ENCODE measurements at regions not wholly inside any gene's neighbourhood (a gene's known extent, or its start where the extent isn't known, plus 50 kb on each side); places are given as distances from the start of the nearest gene placed in this dataset.
A peak's percentile ranks its signal among the peaks of the same experiment; 100 is the strongest.

DNA sequence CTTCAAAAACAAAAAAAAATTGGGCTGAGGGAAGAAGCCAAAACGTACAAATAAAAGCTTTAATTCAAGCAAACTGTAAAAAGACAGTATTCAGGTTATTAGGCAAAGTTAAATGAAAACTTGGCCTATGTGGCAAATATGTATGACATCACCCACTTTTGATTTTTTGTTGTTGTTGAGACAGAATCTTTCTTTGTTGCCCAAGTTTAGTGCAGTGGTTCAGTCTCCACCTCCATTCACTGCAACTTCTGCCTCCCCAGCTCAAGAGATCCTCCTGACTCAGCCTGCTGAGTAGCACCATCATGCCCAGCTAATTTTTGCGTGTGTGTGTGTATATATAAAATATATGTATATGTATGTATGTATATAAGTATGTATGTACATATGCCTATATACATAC lies 440.4 kb upstream of the NRXN1 start:
- H3K36me3 ChIP-seq (ENCODE audit: control insufficient read depth in 2 of 2, extremely low read depth in 1 of 2, insufficient read depth in 1 of 2, low read length in 1 of 2): no peaks in the 10 kb centered on the region
- DNase-seq: no peak
- peaks cover 12 to 27% (median 22%) of the 10 kb centered on the region in 3 donors for H3K9me3 Mint-ChIP-seq
- no peaks in the 10 kb centered on the region for H3K36me3 Mint-ChIP-seq
- H3K27ac Mint-ChIP-seq: no peak overlapping the region
- ChIA-PET CTCF (no interaction called here), POLR2A (no interaction called here)
- no peak for ATAC-seq (replicated peaks in 1 of 4)
- H3K9me3 ChIP-seq: no peaks in the 10 kb centered on the region
- no peaks in the 10 kb centered on the region for H3K27me3 ChIP-seq (replicated peaks in 1 of 2; ENCODE audit: control insufficient read depth in 2 of 2, extremely low read depth in 1 of 2, insufficient read depth in 2 of 2, low read length in 1 of 2)
- H3K27me3 Mint-ChIP-seq: no peaks in the 10 kb centered on the region
- H3K4me3 ChIP-seq (ENCODE audit: control insufficient read depth in 1 of 2, extremely low read depth in 1 of 2, low read length in 1 of 2): no peak overlapping the region
- WGBS (ENCODE audit: insufficient coverage): 38% methylated on average over 1 of the region's 2 CpGs
- H3K4me1 Mint-ChIP-seq: no peaks in the 10 kb centered on the region
- no peak overlapping the region for H3K4me3 Mint-ChIP-seq
- no peaks in the 10 kb centered on the region for H3K4me1 ChIP-seq (ENCODE audit: control insufficient read depth in 1 of 2, extremely low read depth in 1 of 2, insufficient read depth in 2 of 2, low read length in 2 of 2)
- H3K27ac ChIP-seq (ENCODE audit: low read length): no peak overlapping the region

DNA sequence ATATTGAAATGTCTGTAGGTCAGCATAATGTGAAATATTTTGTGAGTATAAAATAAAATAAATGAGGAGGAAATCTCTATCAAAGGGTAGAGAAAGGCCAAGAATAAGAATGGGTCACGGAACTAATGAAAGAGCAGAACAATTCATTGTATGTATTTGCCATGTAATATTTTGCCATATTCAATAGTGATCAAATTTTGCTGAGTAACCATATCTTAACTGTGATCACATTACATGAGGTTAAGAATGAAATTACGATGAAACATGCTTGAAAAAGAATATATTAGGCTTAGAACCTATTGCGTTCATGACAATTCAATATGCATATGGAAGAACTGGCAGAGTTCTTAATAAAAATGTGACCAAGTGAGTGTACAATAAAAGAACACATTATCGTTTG lies 437.2 kb upstream of the NRXN1 start:
- Mint-ChIP-seq H3K4me3 (no peak overlapping the region), H3K9me3 (peaks cover 8 to 21% (median 17%) of the 10 kb centered on the region in 3 donors), H3K4me1 (no peaks in the 10 kb centered on the region), H3K27me3 (no peaks in the 10 kb centered on the region), H3K27ac (no peak overlapping the region), H3K36me3 (no peaks in the 10 kb centered on the region)
- no peak for DNase-seq
- Histone ChIP-seq H3K36me3 (ENCODE audit: control insufficient read depth in 2 of 2, extremely low read depth in 1 of 2, insufficient read depth in 1 of 2, low read length in 1 of 2) (no peaks in the 10 kb centered on the region), H3K27ac (ENCODE audit: low read length) (no peak overlapping the region), H3K27me3 (replicated peaks in 1 of 2; ENCODE audit: control insufficient read depth in 2 of 2, extremely low read depth in 1 of 2, insufficient read depth in 2 of 2, low read length in 1 of 2) (no peaks in the 10 kb centered on the region), H3K4me1 (ENCODE audit: control insufficient read depth in 1 of 2, extremely low read depth in 1 of 2, insufficient read depth in 2 of 2, low read length in 2 of 2) (no peaks in the 10 kb centered on the region), H3K9me3 (no peaks in the 10 kb centered on the region), H3K4me3 (ENCODE audit: control insufficient read depth in 1 of 2, extremely low read depth in 1 of 2, low read length in 1 of 2) (no peak overlapping the region)
- no peak for ATAC-seq (replicated peaks in 1 of 4)
- ChIA-PET POLR2A (no interaction called here), CTCF (no interaction called here)
- WGBS (ENCODE audit: insufficient coverage): 100% methylated on average over 1 of the region's 4 CpGs

DNA sequence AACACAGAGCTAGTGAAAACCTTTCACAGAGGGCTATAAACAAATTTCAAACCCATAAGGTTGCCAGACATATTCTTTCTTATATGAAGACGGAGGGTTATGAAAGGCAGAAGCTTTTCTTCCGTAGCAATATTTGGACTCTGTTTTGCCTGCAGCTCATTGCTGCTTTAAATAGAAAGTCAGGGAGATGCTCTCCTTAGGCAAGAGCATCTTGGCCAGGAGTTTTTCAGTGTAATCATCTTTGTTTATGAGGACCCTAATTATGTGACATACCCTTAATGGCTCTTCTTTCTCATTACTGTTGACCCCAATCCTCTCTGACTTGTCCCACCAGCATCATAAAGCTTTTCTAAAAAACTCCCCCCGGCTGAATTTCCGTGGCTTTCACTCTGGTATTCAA lies 433.4 kb upstream of the NRXN1 start:
- Histone ChIP-seq H3K36me3 (ENCODE audit: control insufficient read depth in 2 of 2, extremely low read depth in 1 of 2, insufficient read depth in 1 of 2, low read length in 1 of 2) (no peaks in the 10 kb centered on the region), H3K27me3 (replicated peaks in 1 of 2; ENCODE audit: control insufficient read depth in 2 of 2, extremely low read depth in 1 of 2, insufficient read depth in 2 of 2, low read length in 1 of 2) (no peaks in the 10 kb centered on the region), H3K9me3 (no peaks in the 10 kb centered on the region), H3K4me3 (ENCODE audit: control insufficient read depth in 1 of 2, extremely low read depth in 1 of 2, low read length in 1 of 2) (no peak overlapping the region), H3K27ac (ENCODE audit: low read length) (no peak overlapping the region), H3K4me1 (ENCODE audit: control insufficient read depth in 1 of 2, extremely low read depth in 1 of 2, insufficient read depth in 2 of 2, low read length in 2 of 2) (no peaks in the 10 kb centered on the region)
- Mint-ChIP-seq H3K4me1 (no peaks in the 10 kb centered on the region), H3K4me3 (no peak overlapping the region), H3K9me3 (peaks cover 5 to 25% (median 6%) of the 10 kb centered on the region in 3 donors), H3K27ac (no peak overlapping the region), H3K27me3 (no peaks in the 10 kb centered on the region), H3K36me3 (no peaks in the 10 kb centered on the region)
- DNase-seq (no peak), ATAC-seq (replicated peaks in 1 of 4) (no peak)
- 100% methylated on average over 2 of the region's 4 CpGs for WGBS (ENCODE audit: insufficient coverage)
- ChIA-PET POLR2A (no interaction called here), CTCF (no interaction called here)

DNA sequence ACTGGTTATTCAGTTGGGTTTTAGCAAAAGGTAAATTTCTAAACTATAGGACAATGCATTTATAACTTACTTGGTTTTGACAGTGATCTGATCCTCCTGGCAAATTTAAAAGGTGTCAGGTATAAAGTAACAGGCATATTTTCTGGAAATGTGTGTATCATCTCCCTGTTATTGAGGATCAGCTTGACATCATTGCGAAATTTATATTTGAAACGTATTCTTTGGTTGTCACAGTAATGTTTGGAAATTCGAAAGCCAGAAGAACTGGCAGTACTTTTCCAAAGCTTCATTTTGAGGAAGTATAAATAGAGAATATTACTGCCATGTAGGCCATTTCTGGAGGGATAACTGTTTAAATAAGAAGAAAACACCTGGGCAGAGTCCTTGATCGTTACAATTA lies 422.2 kb upstream of the NRXN1 start:
- 86% methylated on average over 1 of the region's 4 CpGs for WGBS (ENCODE audit: insufficient coverage)
- DNase-seq (no peak), ATAC-seq (replicated peaks in 1 of 4) (no peak)
- Histone ChIP-seq H3K9me3 (no peaks in the 10 kb centered on the region), H3K4me1 (ENCODE audit: control insufficient read depth in 1 of 2, extremely low read depth in 1 of 2, insufficient read depth in 2 of 2, low read length in 2 of 2) (no peaks in the 10 kb centered on the region), H3K27me3 (replicated peaks in 1 of 2; ENCODE audit: control insufficient read depth in 2 of 2, extremely low read depth in 1 of 2, insufficient read depth in 2 of 2, low read length in 1 of 2) (no peaks in the 10 kb centered on the region), H3K4me3 (ENCODE audit: control insufficient read depth in 1 of 2, extremely low read depth in 1 of 2, low read length in 1 of 2) (no peak overlapping the region), H3K27ac (ENCODE audit: low read length) (no peak overlapping the region), H3K36me3 (ENCODE audit: control insufficient read depth in 2 of 2, extremely low read depth in 1 of 2, insufficient read depth in 1 of 2, low read length in 1 of 2) (no peaks in the 10 kb centered on the region)
- H3K9me3 Mint-ChIP-seq: peaks cover 6 to 28% (median 26%) of the 10 kb centered on the region in 3 donors
- no peaks in the 10 kb centered on the region for H3K36me3 Mint-ChIP-seq
- no peak overlapping the region for H3K27ac Mint-ChIP-seq
- no peak overlapping the region for H3K4me3 Mint-ChIP-seq
- no peaks in the 10 kb centered on the region for H3K27me3 Mint-ChIP-seq
- CTCF ChIA-PET: no interaction called here
- POLR2A ChIA-PET: no interaction called here
- H3K4me1 Mint-ChIP-seq: no peaks in the 10 kb centered on the region

DNA sequence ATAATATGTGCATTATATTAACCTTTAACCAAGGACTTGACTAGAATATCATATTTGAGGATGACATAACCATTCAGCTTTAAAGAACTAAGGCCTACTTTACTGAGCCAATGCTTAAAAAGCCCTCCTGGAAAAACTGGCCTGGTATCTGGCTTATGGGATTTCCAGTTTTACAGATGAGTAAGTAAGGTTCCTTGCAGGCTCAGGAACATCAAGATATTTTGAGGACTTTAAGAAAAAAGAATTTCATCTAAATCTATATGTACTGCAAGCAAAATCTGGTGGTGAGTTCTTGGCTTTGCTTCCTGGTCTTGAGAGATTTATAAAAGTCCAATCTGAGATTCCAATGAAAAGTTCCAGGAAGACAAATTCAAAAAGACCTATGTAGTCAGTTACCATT lies 417.0 kb upstream of the NRXN1 start:
- H3K36me3 ChIP-seq (ENCODE audit: control insufficient read depth in 2 of 2, extremely low read depth in 1 of 2, insufficient read depth in 1 of 2, low read length in 1 of 2): no peaks in the 10 kb centered on the region
- POLR2A ChIA-PET: no interaction called here
- CTCF ChIA-PET: no interaction called here
- Mint-ChIP-seq H3K27me3 (no peaks in the 10 kb centered on the region), H3K27ac (no peak overlapping the region), H3K4me3 (no peak overlapping the region), H3K36me3 (no peaks in the 10 kb centered on the region), H3K9me3 (peaks cover 6 to 24% (median 24%) of the 10 kb centered on the region in 3 donors), H3K4me1 (no peaks in the 10 kb centered on the region)
- H3K4me3 ChIP-seq (ENCODE audit: control insufficient read depth in 1 of 2, extremely low read depth in 1 of 2, low read length in 1 of 2): no peak overlapping the region
- DNase-seq (no peak), ATAC-seq (replicated peaks in 1 of 4) (no peak)
- H3K27me3 ChIP-seq (replicated peaks in 1 of 2; ENCODE audit: control insufficient read depth in 2 of 2, extremely low read depth in 1 of 2, insufficient read depth in 2 of 2, low read length in 1 of 2): no peaks in the 10 kb centered on the region
- H3K27ac ChIP-seq (ENCODE audit: low read length): no peak overlapping the region
- H3K9me3 ChIP-seq: no peaks in the 10 kb centered on the region
- H3K4me1 ChIP-seq (ENCODE audit: control insufficient read depth in 1 of 2, extremely low read depth in 1 of 2, insufficient read depth in 2 of 2, low read length in 2 of 2): no peaks in the 10 kb centered on the region

DNA sequence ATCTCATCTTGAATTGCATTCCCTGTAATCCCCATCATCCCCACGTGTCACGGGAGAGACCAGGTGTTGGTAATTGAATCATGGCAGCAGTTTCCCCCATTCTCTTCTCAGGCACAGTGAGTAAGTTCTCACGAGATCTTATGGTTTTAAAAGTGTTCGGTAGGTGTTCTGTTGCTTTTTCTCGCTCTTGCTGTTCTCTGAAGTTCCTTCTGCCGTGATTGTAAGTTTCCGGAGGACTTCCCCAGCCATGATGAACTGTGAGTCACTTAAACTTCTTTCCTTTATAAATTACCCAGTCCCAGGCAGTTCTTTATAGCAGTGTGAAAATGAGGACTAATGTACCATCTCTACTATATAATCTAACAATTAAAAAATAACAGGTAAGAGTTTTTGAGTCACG lies 409.9 kb upstream of the NRXN1 start:
- H3K9me3 ChIP-seq: peaks cover 3% of the 10 kb centered on the region
- H3K9me3 Mint-ChIP-seq: peaks cover 4 to 16% (median 16%) of the 10 kb centered on the region in 3 donors
- H3K4me1 ChIP-seq (ENCODE audit: control insufficient read depth in 1 of 2, extremely low read depth in 1 of 2, insufficient read depth in 2 of 2, low read length in 2 of 2): no peaks in the 10 kb centered on the region
- no peaks in the 10 kb centered on the region for H3K4me1 Mint-ChIP-seq
- WGBS (ENCODE audit: insufficient coverage): no CpG with 5 or more reads among the region's 8 CpGs
- H3K36me3 Mint-ChIP-seq: no peaks in the 10 kb centered on the region
- CTCF ChIA-PET: interaction anchor here in 1 of 2 donors (0.7 kb wide), 1 partner anchor 312 kb away, joined by 4 read pairs; no protein-coding TSS in a partner anchor
- DNase-seq (no peak), ATAC-seq (replicated peaks in 1 of 4) (no peak)
- H3K27me3 Mint-ChIP-seq: no peaks in the 10 kb centered on the region
- no peak overlapping the region for H3K4me3 Mint-ChIP-seq
- no peak overlapping the region for H3K4me3 ChIP-seq (ENCODE audit: control insufficient read depth in 1 of 2, extremely low read depth in 1 of 2, low read length in 1 of 2)
- no peak overlapping the region for H3K27ac Mint-ChIP-seq
- POLR2A ChIA-PET: no interaction called here
- no peaks in the 10 kb centered on the region for H3K36me3 ChIP-seq (ENCODE audit: control insufficient read depth in 2 of 2, extremely low read depth in 1 of 2, insufficient read depth in 1 of 2, low read length in 1 of 2)
- H3K27me3 ChIP-seq (replicated peaks in 1 of 2; ENCODE audit: control insufficient read depth in 2 of 2, extremely low read depth in 1 of 2, insufficient read depth in 2 of 2, low read length in 1 of 2): no peaks in the 10 kb centered on the region
- H3K27ac ChIP-seq (ENCODE audit: low read length): no peak overlapping the region

DNA sequence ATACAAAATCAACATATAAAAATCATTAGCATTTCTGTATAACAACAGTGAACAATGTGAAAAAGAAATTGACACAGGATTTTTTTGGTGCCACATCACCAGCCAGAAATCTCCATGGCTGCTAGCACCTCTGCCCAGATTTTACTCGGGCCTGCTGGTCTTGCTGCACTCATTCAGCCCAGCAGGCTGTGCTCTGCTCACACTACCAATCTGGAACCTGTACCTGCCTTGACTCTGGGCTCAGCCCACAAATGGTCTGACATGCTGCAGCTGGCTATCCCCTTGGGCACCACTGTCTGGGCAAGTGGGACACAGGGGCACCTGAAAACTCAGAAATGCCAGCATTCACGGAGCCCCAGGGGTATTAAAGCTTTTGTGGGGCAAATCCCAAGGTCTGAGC lies 392.5 kb upstream of the NRXN1 start:
- POLR2A ChIA-PET: no interaction called here
- Mint-ChIP-seq H3K4me1 (no peaks in the 10 kb centered on the region), H3K4me3 (no peak overlapping the region), H3K27me3 (no peaks in the 10 kb centered on the region), H3K27ac (no peak overlapping the region), H3K9me3 (peaks cover 13 to 29% (median 28%) of the 10 kb centered on the region in 3 donors), H3K36me3 (no peaks in the 10 kb centered on the region)
- Histone ChIP-seq H3K4me3 (ENCODE audit: control insufficient read depth in 1 of 2, extremely low read depth in 1 of 2, low read length in 1 of 2) (peak overlapping the region in 1 of 2 donors; percentile 27), H3K27ac (ENCODE audit: low read length) (no peak overlapping the region), H3K4me1 (ENCODE audit: control insufficient read depth in 1 of 2, extremely low read depth in 1 of 2, insufficient read depth in 2 of 2, low read length in 2 of 2) (no peaks in the 10 kb centered on the region), H3K9me3 (no peaks in the 10 kb centered on the region), H3K27me3 (replicated peaks in 1 of 2; ENCODE audit: control insufficient read depth in 2 of 2, extremely low read depth in 1 of 2, insufficient read depth in 2 of 2, low read length in 1 of 2) (no peaks in the 10 kb centered on the region), H3K36me3 (ENCODE audit: control insufficient read depth in 2 of 2, extremely low read depth in 1 of 2, insufficient read depth in 1 of 2, low read length in 1 of 2) (no peaks in the 10 kb centered on the region)
- WGBS (ENCODE audit: insufficient coverage): 31% methylated on average over 2 of the region's 2 CpGs
- ATAC-seq (replicated peaks in 1 of 4): no peak
- CTCF ChIA-PET: no interaction called here
- DNase-seq: no peak
